HFFc6 (cell line): ENCODE measurements at regions not wholly inside any gene's neighbourhood (a gene's known extent, or its start where the extent isn't known, plus 50 kb on each side); places are given as distances from the start of the nearest gene placed in this dataset.

Source experiments
- DNase-seq: peaks from one replicate; pipeline ENCODE4 v3.0.0-alpha.2; 2018
- H3K27ac Mint-ChIP-seq: 2 replicates; pipeline ENCODE4 v1.8.0; 2020; ENCODE audit warnings: mild to moderate bottlenecking, mixed read lengths
- H3K27me3 Mint-ChIP-seq: 2 replicates; pipeline ENCODE4 v1.8.0; 2021; ENCODE audit warnings: mild to moderate bottlenecking, moderate library complexity, mixed read lengths; ENCODE audit not compliant: insufficient read depth
- H3K36me3 Mint-ChIP-seq: 2 replicates; pipeline ENCODE4 v1.8.0; 2021; ENCODE audit warnings: low read depth, mixed read lengths
- H3K4me1 Mint-ChIP-seq: 2 replicates; pipeline ENCODE4 v1.8.0; 2020; ENCODE audit warnings: low read depth, mixed read lengths
- H3K4me3 Mint-ChIP-seq: 2 replicates; pipeline ENCODE4 v1.8.0; 2020; ENCODE audit warnings: mild to moderate bottlenecking, moderate library complexity, mixed read lengths
- H3K9me3 Mint-ChIP-seq: 2 replicates; pipeline ENCODE4 v1.8.0; 2020; ENCODE audit warnings: mild to moderate bottlenecking, mixed read lengths
- TF ChIP-seq, protein P1 (sequence below): fragments of 200-600 bp; sonication (generic); IDR thresholded peaks from 2 replicates; pipeline ENCODE4 v1.5.0; 2021; ENCODE audit warnings: antibody characterized with exemption, mild to moderate bottlenecking

DNA sequence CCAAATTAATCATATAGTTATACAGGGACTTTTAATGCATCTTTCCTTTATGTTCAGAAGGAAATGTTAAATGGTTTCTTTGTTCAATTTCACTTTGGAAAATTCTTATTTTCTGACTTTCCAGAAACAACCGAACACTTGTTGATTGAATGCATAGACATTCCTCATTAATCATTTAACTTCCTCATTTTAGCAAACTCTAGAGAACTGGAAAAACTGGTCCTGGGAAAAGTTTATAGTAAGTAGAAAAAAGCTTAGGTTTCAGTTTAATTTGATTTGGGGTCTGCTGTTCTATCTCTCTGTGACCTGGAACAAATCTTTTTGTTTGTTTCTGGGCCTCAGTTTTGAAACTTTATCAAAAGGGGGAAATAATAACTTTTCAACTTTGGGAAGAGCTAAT is 320.4 kb downstream of the CMPK2 start:
- H3K27me3 Mint-ChIP-seq: no peaks in the 10 kb centered on the region; the same call in none of the 2 replicates
- H3K36me3 Mint-ChIP-seq: no peaks in the 10 kb centered on the region; the same call in 1 of the 2 replicates
- TF ChIP-seq, protein P1, sequence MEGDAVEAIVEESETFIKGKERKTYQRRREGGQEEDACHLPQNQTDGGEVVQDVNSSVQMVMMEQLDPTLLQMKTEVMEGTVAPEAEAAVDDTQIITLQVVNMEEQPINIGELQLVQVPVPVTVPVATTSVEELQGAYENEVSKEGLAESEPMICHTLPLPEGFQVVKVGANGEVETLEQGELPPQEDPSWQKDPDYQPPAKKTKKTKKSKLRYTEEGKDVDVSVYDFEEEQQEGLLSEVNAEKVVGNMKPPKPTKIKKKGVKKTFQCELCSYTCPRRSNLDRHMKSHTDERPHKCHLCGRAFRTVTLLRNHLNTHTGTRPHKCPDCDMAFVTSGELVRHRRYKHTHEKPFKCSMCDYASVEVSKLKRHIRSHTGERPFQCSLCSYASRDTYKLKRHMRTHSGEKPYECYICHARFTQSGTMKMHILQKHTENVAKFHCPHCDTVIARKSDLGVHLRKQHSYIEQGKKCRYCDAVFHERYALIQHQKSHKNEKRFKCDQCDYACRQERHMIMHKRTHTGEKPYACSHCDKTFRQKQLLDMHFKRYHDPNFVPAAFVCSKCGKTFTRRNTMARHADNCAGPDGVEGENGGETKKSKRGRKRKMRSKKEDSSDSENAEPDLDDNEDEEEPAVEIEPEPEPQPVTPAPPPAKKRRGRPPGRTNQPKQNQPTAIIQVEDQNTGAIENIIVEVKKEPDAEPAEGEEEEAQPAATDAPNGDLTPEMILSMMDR: no peak
- H3K4me1 Mint-ChIP-seq: no peaks in the 10 kb centered on the region
- H3K27ac Mint-ChIP-seq: no peak overlapping the region
- H3K4me3 Mint-ChIP-seq: no peak overlapping the region
- no peak for DNase-seq
- peaks cover under 1% of the 10 kb centered on the region for H3K9me3 Mint-ChIP-seq

DNA sequence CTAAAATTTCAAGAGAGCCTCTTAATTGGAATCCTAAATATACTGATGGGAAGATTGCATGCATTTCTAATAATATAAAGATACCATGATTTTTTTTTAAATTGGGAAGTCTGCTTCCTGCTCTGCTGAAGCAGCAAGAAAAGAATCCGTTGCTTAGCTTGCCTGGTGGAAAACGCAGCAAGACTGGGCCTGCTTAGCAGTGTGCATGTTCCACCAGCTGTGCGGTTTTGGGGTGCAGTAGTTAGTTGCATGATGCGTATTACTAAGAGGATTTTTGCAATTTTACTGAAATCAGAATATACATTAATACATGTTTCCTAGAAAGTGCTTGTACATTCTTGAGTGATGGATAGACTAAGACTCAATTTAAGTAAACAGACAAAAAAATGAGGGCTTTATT is 319.9 kb downstream of the CMPK2 start:
- Mint-ChIP-seq H3K4me3 (no peak overlapping the region), H3K27ac (no peak overlapping the region), H3K27me3 (no peaks in the 10 kb centered on the region; the same call in none of the 2 replicates), H3K36me3 (peaks cover 3% of the 10 kb centered on the region), H3K9me3 (peaks cover 5% of the 10 kb centered on the region), H3K4me1 (no peaks in the 10 kb centered on the region)
- DNase-seq: no peak
- TF ChIP-seq, protein P1: no peak

DNA sequence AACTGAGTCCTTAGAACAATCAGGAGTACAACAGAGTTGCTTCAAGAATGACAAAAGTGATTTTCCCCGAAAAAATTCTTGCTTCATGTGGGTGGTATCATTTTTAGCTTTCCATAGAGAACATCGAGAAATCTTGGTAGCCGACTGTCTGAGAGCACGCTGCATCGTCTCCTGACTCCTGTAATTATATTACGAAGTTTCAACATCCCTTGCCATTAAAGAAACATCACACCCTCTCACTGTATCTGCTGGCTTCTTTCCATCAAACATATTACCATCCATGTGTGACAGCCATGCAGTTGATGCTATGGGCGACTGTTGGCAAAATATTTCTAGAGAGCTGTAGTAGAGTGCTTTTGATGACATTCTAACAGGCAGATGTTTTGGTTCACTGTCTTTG is 311.2 kb downstream of the CMPK2 start:
- Mint-ChIP-seq H3K36me3 (peaks cover 9% of the 10 kb centered on the region; the same call in 1 of the 2 replicates), H3K4me1 (peaks cover 12% of the 10 kb centered on the region; the same call in 1 of the 2 replicates), H3K27me3 (no peaks in the 10 kb centered on the region; the same call in 1 of the 2 replicates), H3K27ac (no peak overlapping the region), H3K4me3 (no peak overlapping the region), H3K9me3 (peaks cover 16% of the 10 kb centered on the region)
- no peak for DNase-seq
- TF ChIP-seq, protein P1: no peak

DNA sequence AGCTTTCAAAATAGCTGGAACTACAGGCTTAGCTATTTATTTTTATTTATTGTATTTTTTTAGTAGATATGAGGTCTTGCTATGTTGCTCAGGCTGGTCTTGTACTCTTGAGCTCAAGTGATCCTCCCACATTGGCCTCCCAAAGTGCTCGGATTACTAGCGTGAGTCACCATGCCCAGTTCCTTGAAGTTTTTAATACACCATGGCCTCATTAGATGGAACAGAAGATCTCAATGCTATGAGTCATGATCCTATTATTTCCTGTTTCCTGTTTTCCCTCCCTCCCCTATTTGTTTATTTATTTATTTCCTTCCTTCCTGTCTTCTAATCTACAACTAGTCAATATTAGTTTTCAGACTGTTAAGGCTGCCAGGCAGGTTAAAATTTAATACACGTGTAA is 309.0 kb downstream of the CMPK2 start:
- peak overlapping the region; percentile 47; the same call in 1 of the 2 replicates for H3K27ac Mint-ChIP-seq
- no peaks in the 10 kb centered on the region; the same call in 1 of the 2 replicates for H3K36me3 Mint-ChIP-seq
- no peaks in the 10 kb centered on the region; the same call in 1 of the 2 replicates for H3K27me3 Mint-ChIP-seq
- H3K4me1 Mint-ChIP-seq: peaks cover 12% of the 10 kb centered on the region; the same call in 1 of the 2 replicates
- TF ChIP-seq, protein P1: no peak
- peak; percentile 87 for DNase-seq
- peaks cover 10% of the 10 kb centered on the region; the same call in 1 of the 2 replicates for H3K9me3 Mint-ChIP-seq
- no peak overlapping the region for H3K4me3 Mint-ChIP-seq

DNA sequence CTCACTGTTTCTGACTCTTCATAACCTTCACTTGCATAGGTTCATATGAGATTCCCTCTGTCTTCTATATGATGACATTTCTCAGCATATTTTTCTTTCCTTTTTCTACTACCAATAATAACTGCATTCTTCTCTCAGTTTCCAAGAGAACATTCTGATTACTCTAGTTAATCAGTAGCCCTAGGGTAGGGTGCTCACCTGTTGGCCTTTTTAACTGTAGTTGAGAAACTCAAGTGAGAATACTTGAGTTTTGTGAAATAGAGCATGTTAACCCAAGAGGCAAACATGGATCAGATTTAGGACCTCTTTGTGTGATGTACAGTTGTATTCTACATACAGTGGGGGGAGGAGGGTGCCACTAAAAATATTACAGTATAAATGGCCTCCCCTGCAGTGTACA is 308.0 kb downstream of the CMPK2 start:
- Mint-ChIP-seq H3K4me3 (no peak overlapping the region; the same call in 1 of the 2 replicates), H3K27me3 (no peaks in the 10 kb centered on the region; the same call in 1 of the 2 replicates), H3K36me3 (no peaks in the 10 kb centered on the region), H3K4me1 (peaks cover 12% of the 10 kb centered on the region; the same call in 1 of the 2 replicates), H3K27ac (no peak overlapping the region), H3K9me3 (peaks cover 10% of the 10 kb centered on the region; the same call in 1 of the 2 replicates)
- DNase-seq: no peak
- TF ChIP-seq, protein P1: no peak
